PC-9 (cell line): ENCODE measurements at regions not wholly inside any gene's neighbourhood (a gene's known extent, or its start where the extent isn't known, plus 50 kb on each side); places are given as distances from the start of the nearest gene placed in this dataset.

Source experiments
- BruUV-seq: library from RNA; stranded (reverse); fragments of 400-500 nt; replicated peaks from 2 replicates; lab custom pipeline; 2021; lab: Mats Ljungman, UMichigan
- CTCF ChIA-PET: fragments of 300-600 bp; sonication (Branson Sonifier 250); formaldehyde crosslinking; loops from one replicate; lab custom pipeline; 2022; ENCODE audit warnings: antibody characterized with exemption; lab: Charles Lee
- POLR2A ChIA-PET: fragments of 300-600 bp; sonication (Branson Sonifier 250); formaldehyde crosslinking; loops from one replicate; lab custom pipeline; 2022; ENCODE audit warnings: antibody characterized with exemption; ENCODE audit not compliant: unreplicated experiment; lab: Charles Lee
- DNase-seq, 2 experiments: peaks; one replicate each; pipeline versions ENCODE4 v3.0.0 to v3.0.0-alpha.2; 2015 to 2022; ENCODE audit warnings: mixed read lengths in 1 of 2
- H2AFZ ChIP-seq: fragments of 200-600 bp; sonication (generic); 2 replicates; pipeline ENCODE4 v1.8.1; 2017; ENCODE audit warnings: antibody characterized with exemption
- H3F3A ChIP-seq: fragments of 200-600 bp; sonication (generic); 2 replicates; pipeline ENCODE4 v1.8.1; 2017; ENCODE audit warnings: antibody characterized with exemption, mild to moderate bottlenecking, low read depth; ENCODE audit not compliant: insufficient read depth
- H3K27ac ChIP-seq: fragments of 200-600 bp; sonication (generic); 2 replicates; pipeline ENCODE4 v1.6.1; 2016; ENCODE audit warnings: mixed run types
- H3K27me3 ChIP-seq: fragments of 200-600 bp; sonication (generic); 2 replicates; pipeline ENCODE4 v1.6.1; 2016; ENCODE audit warnings: low read depth, mixed run types; ENCODE audit not compliant: insufficient read depth
- H3K36me3 ChIP-seq: fragments of 200-600 bp; sonication (generic); 2 replicates; pipeline ENCODE4 v1.6.1; 2016; ENCODE audit warnings: low read depth, mixed run types
- H3K4me1 ChIP-seq: fragments of 200-600 bp; sonication (generic); replicated peaks from 2 replicates; pipeline ENCODE4 v1.6.1; 2016; ENCODE audit warnings: mixed run types; ENCODE audit not compliant: insufficient read depth
- H3K4me2 ChIP-seq: fragments of 200-600 bp; sonication (generic); 2 replicates; pipeline ENCODE4 v1.6.1; 2017; ENCODE audit warnings: mixed run types
- H3K4me3 ChIP-seq: fragments of 200-600 bp; sonication (generic); 2 replicates; pipeline ENCODE4 v1.6.1; 2016; ENCODE audit warnings: mixed run types
- H3K79me2 ChIP-seq: fragments of 200-600 bp; sonication (generic); 2 replicates; pipeline ENCODE4 v1.6.1; 2017; ENCODE audit warnings: low read depth, mixed run types
- H3K9me2 ChIP-seq: fragments of 200-600 bp; sonication (generic); 2 replicates; pipeline ENCODE4 v1.8.1; 2017; ENCODE audit warnings: mild to moderate bottlenecking; ENCODE audit not compliant: insufficient read depth
- H3K9me3 ChIP-seq: fragments of 200-600 bp; sonication (generic); 2 replicates; pipeline ENCODE4 v1.8.1; 2016; ENCODE audit warnings: low read depth; ENCODE audit not compliant: insufficient read depth
- H4K20me1 ChIP-seq: fragments of 200-600 bp; sonication (generic); 2 replicates; pipeline ENCODE4 v1.8.1; 2017; ENCODE audit not compliant: insufficient read depth
- EZH2 ChIP-seq: fragments of 200-600 bp; sonication (generic); IDR thresholded peaks from 2 replicates; pipeline ENCODE4 v1.8.0; 2017; ENCODE audit warnings: antibody characterized with exemption, low read depth
- intact Hi-C: fragments of 100-400 bp; cut with micrococcal nuclease; formaldehyde crosslinking; loops from one replicate; pipeline ENCODE4 v1.10.0; 2022; ENCODE audit not compliant: unreplicated experiment
- TF ChIP-seq, protein P1 (sequence below): fragments of 200-600 bp; sonication (generic); conservative IDR thresholded peaks from 2 replicates; pipeline ENCODE4 v1.6.1; 2017; ENCODE audit warnings: mixed run types, antibody characterized with exemption, mild to moderate bottlenecking, moderate library complexity

DNA sequence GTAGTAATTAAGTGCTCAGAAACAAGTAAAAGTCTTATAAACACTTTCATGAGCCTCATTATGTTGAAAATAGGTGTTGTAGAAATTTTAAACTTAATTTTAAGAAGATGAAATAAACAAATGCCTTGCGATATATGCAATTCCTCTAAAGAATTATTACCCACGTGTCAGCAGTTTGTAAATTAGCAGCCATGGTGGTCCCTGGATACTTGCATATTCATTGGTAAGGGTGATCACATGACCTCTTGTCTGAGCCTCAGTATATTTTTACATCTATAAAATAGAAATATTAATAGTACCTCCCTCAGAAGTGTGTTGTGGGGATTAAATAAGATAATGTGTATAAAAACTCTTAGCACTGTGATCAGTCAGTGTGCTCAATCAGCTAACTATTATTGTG, 141.5 kb upstream of the SVIL start:
- ChIA-PET POLR2A (no interaction called here), CTCF (no interaction called here)
- H3F3A ChIP-seq = peaks cover 3% of the 10 kb centered on the region; the same call in 1 of the 2 replicates
- DNase-seq = no peak
- no peaks in the 10 kb centered on the region for H3K9me2 ChIP-seq
- no peak overlapping the region for H2AFZ ChIP-seq
- TF ChIP-seq, protein P1, sequence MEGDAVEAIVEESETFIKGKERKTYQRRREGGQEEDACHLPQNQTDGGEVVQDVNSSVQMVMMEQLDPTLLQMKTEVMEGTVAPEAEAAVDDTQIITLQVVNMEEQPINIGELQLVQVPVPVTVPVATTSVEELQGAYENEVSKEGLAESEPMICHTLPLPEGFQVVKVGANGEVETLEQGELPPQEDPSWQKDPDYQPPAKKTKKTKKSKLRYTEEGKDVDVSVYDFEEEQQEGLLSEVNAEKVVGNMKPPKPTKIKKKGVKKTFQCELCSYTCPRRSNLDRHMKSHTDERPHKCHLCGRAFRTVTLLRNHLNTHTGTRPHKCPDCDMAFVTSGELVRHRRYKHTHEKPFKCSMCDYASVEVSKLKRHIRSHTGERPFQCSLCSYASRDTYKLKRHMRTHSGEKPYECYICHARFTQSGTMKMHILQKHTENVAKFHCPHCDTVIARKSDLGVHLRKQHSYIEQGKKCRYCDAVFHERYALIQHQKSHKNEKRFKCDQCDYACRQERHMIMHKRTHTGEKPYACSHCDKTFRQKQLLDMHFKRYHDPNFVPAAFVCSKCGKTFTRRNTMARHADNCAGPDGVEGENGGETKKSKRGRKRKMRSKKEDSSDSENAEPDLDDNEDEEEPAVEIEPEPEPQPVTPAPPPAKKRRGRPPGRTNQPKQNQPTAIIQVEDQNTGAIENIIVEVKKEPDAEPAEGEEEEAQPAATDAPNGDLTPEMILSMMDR = no peak
- TF ChIP-seq EZH2 = no peak
- intact Hi-C loops = no loop called here
- BruUV-seq = no TSS peak
- peaks cover 10% of the 10 kb centered on the region for H3K4me1 ChIP-seq
- no peaks in the 10 kb centered on the region for H3K36me3 ChIP-seq
- H4K20me1 ChIP-seq = no peaks in the 10 kb centered on the region
- no peaks in the 10 kb centered on the region for H3K9me3 ChIP-seq
- H3K79me2 ChIP-seq = no peaks in the 10 kb centered on the region
- no peak overlapping the region for H3K4me3 ChIP-seq
- no peak overlapping the region for H3K4me2 ChIP-seq
- no peaks in the 10 kb centered on the region for H3K27me3 ChIP-seq
- no peak overlapping the region for H3K27ac ChIP-seq

DNA sequence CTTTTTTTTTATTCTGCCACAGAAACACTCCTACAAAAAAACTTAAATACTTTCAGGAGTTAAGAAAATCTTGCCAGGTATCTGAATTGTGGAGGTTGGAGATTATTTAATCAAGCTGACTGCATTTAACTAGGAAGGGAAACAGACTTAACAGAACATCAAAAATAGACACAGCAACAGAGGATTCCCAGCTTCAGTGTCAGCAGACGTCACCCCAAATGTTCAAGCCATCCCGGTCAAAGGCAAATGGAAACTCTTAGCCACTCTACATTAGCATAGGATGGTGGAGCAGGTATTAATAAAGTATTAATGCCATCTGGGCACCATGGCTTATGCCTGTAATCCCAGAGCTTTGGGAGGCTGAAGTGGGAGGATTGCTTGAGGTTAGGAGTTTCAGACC, 139.7 kb upstream of the SVIL start:
- BruUV-seq = no TSS peak
- POLR2A ChIA-PET = no interaction called here
- no peak overlapping the region for H3K4me3 ChIP-seq
- DNase-seq = no peak
- H3K79me2 ChIP-seq = no peaks in the 10 kb centered on the region
- H3K27me3 ChIP-seq = no peaks in the 10 kb centered on the region
- H3K27ac ChIP-seq = no peak overlapping the region
- no peaks in the 10 kb centered on the region for H4K20me1 ChIP-seq
- no peak overlapping the region for H2AFZ ChIP-seq
- H3K9me2 ChIP-seq = no peaks in the 10 kb centered on the region
- CTCF ChIA-PET = no interaction called here
- TF ChIP-seq, protein P1 = no peak
- no peak for TF ChIP-seq EZH2
- H3K36me3 ChIP-seq = no peaks in the 10 kb centered on the region
- intact Hi-C loops = no loop called here
- H3K4me2 ChIP-seq = no peak overlapping the region
- H3K9me3 ChIP-seq = no peaks in the 10 kb centered on the region
- H3K4me1 ChIP-seq = peaks cover 15% of the 10 kb centered on the region
- peaks cover 3% of the 10 kb centered on the region; the same call in 1 of the 2 replicates for H3F3A ChIP-seq

DNA sequence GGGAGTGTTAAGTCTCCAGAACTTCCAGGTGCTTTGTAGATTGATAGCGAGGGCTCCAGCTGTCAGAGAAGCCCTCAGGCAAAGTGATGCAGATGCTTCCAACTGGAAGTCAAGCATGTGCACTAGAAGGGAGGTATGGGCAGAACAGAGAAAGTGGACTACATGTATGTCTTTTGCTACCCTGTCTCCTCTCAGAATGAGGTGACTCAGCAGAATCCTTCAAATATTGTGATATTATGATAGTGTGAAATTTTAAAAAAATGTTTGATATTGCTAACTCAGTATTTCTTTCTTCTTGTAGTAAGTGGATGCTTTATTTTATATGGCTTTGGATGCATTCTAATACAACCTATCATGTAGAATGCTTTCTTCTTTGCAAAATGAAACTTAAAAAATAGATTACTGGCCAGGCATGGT, 138.9 kb upstream of the SVIL start:
- no peak overlapping the region for H3K27ac ChIP-seq
- CTCF ChIA-PET = no interaction called here
- POLR2A ChIA-PET = no interaction called here

More for the DNA sequence above, 138.9 kb upstream of the SVIL start:
- Histone ChIP-seq H3K9me2 (no peaks in the 10 kb centered on the region), H3K27me3 (no peaks in the 10 kb centered on the region), H3K4me1 (peaks cover 15% of the 10 kb centered on the region), H2AFZ (no peak overlapping the region), H3K79me2 (no peaks in the 10 kb centered on the region), H3F3A (peaks cover 3% of the 10 kb centered on the region; the same call in 1 of the 2 replicates), H3K9me3 (no peaks in the 10 kb centered on the region), H4K20me1 (no peaks in the 10 kb centered on the region), H3K4me3 (no peak overlapping the region), H3K4me2 (no peak overlapping the region), H3K36me3 (no peaks in the 10 kb centered on the region)
- intact Hi-C loops = no loop called here
- no TSS peak for BruUV-seq
- DNase-seq = no peak
- TF ChIP-seq EZH2 = no peak
- TF ChIP-seq, protein P1 = no peak
